ENCODE measurements at regions not wholly inside any gene's neighbourhood (a gene's known extent, or its start where the extent isn't known, plus 50 kb on each side); places are given as distances from the start of the nearest gene placed in this dataset.

DNA sequence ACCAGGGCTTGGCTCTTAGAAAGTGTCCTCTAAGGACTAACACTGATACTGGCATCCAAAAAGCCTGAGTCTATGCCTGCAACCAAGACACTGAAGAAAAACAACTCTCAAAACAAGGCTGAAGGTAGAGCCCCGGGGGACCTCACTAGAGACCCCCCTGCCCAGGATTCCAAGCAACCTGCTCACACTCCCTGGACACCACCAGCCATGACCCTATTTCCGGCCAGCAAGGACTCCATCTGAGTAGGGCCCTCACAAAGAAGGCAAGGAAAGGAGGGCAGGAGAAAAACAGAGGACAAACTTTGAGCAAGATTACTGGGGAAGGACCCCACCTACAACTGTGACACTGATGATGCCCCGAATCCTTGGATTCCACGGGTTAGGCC, 343.1 kb downstream of the NPHP4 start:
- TF ChIP-seq, protein P1, sequence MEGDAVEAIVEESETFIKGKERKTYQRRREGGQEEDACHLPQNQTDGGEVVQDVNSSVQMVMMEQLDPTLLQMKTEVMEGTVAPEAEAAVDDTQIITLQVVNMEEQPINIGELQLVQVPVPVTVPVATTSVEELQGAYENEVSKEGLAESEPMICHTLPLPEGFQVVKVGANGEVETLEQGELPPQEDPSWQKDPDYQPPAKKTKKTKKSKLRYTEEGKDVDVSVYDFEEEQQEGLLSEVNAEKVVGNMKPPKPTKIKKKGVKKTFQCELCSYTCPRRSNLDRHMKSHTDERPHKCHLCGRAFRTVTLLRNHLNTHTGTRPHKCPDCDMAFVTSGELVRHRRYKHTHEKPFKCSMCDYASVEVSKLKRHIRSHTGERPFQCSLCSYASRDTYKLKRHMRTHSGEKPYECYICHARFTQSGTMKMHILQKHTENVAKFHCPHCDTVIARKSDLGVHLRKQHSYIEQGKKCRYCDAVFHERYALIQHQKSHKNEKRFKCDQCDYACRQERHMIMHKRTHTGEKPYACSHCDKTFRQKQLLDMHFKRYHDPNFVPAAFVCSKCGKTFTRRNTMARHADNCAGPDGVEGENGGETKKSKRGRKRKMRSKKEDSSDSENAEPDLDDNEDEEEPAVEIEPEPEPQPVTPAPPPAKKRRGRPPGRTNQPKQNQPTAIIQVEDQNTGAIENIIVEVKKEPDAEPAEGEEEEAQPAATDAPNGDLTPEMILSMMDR (IDR thresholded peaks at IDR 0.05 in 4 of 5, conservative IDR thresholded peaks at IDR 0.05 in 1 of 5), result no peak
- TF ChIP-seq POLR2A (IDR thresholded peaks at IDR 0.05), result no peak

Data from gastrocnemius medialis (tissue), 4 donors.